ENCODE measurements at regions not wholly inside any gene's neighbourhood (a gene's known extent, or its start where the extent isn't known, plus 50 kb on each side); places are given as distances from the start of the nearest gene placed in this dataset.

- no peak for TF ChIP-seq CTCF (IDR thresholded peaks at IDR 0.05 in 2 of 3, conservative IDR thresholded peaks at IDR 0.05 in 1 of 3; ENCODE audit: borderline replicate concordance in 1 of 3, insufficient read depth in 1 of 3, low read depth in 2 of 3, low read length in 2 of 3)
- TF ChIP-seq FOSL1 (IDR thresholded peaks at IDR 0.05; ENCODE audit: low read depth), result no peak
- no peak for TF ChIP-seq ATF3 (IDR thresholded peaks at IDR 0.05)
- no peak for TF ChIP-seq MAX (IDR thresholded peaks at IDR 0.05)
- TF ChIP-seq ZNF274 (IDR thresholded peaks at IDR 0.05; ENCODE audit: low read depth, low read length), result no peak
- no peak for TF ChIP-seq EZH2 (IDR thresholded peaks at IDR 0.05)
These were observed 296.0 kb upstream of the SP4 start (continued) for GRCh38 chr7:21131897-21132296.

GRCh38 chr7:21134631-21135030, 293.3 kb upstream of the SP4 start:
- Histone ChIP-seq H2AFZ (ENCODE audit: low read depth, low read length, poor library complexity, severe bottlenecking) (no peak overlapping the region), H3K27ac (ENCODE audit: low read depth, low read length) (no peak overlapping the region), H3K4me1 (ENCODE audit: control insufficient read depth in 1 of 2, insufficient read depth in 2 of 2, low read length in 2 of 2) (no peaks in the 10 kb centered on the region), H3K9me3 (ENCODE audit: control insufficient read depth in 1 of 2, insufficient read depth in 1 of 2, low read depth in 1 of 2, low read length in 2 of 2) (no peaks in the 10 kb centered on the region), H4K20me1 (ENCODE audit: insufficient read depth) (no peaks in the 10 kb centered on the region), H3K4me2 (ENCODE audit: low read length) (no peak overlapping the region), H3K9me2 (ENCODE audit: insufficient read depth) (no peaks in the 10 kb centered on the region), H3K36me3 (ENCODE audit: control insufficient read depth in 1 of 2, insufficient read depth in 2 of 2, low read length in 2 of 2) (no peaks in the 10 kb centered on the region), H3K4me3 (replicated peaks in 1 of 2; ENCODE audit: low read depth in 1 of 2, low read length in 2 of 2) (no peak overlapping the region), H3K79me2 (ENCODE audit: insufficient read depth, low read length) (no peaks in the 10 kb centered on the region), H3K9ac (ENCODE audit: low read length) (no peak overlapping the region), H3K27me3 (ENCODE audit: insufficient read depth, low read length) (no peaks in the 10 kb centered on the region)
- no peak for TF ChIP-seq SP1 (IDR thresholded peaks at IDR 0.05; ENCODE audit: low read depth)
- no peak for TF ChIP-seq TCF7L2 (IDR thresholded peaks at IDR 0.05; ENCODE audit: borderline replicate concordance, extremely low read depth, insufficient read depth, insufficient read length)
- no peak for TF ChIP-seq ELF1 (IDR thresholded peaks at IDR 0.05; ENCODE audit: borderline replicate concordance, low read depth)
- no peak for TF ChIP-seq RAD21 (IDR thresholded peaks at IDR 0.05; ENCODE audit: low read depth)
- TF ChIP-seq MAX (IDR thresholded peaks at IDR 0.05), result no peak
- TF ChIP-seq EZH2phosphoT487 (IDR thresholded peaks at IDR 0.05; ENCODE audit: borderline replicate concordance), result no peak
- no peak for TF ChIP-seq CTCF (IDR thresholded peaks at IDR 0.05 in 2 of 3, conservative IDR thresholded peaks at IDR 0.05 in 1 of 3; ENCODE audit: borderline replicate concordance in 1 of 3, insufficient read depth in 1 of 3, low read depth in 2 of 3, low read length in 2 of 3)
- TF ChIP-seq SRF (IDR thresholded peaks at IDR 0.05; ENCODE audit: low read depth), result no peak
- no peak for TF ChIP-seq ZNF274 (IDR thresholded peaks at IDR 0.05; ENCODE audit: low read depth, low read length)
- TF ChIP-seq SIN3A (IDR thresholded peaks at IDR 0.05; ENCODE audit: low read depth), result no peak
- no peak for TF ChIP-seq YY1 (IDR thresholded peaks at IDR 0.05; ENCODE audit: extremely low read depth, insufficient replicate concordance, low read depth, low read length)
- TF ChIP-seq ZBTB33 (IDR thresholded peaks at IDR 0.05; ENCODE audit: extremely low read depth, insufficient replicate concordance, low read length), result no peak
- TF ChIP-seq CEBPB (IDR thresholded peaks at IDR 0.05; ENCODE audit: low read depth), result no peak
- no peak for TF ChIP-seq ATF3 (IDR thresholded peaks at IDR 0.05)
- no TSS peak for BruUV-seq (replicated peaks)
- intact Hi-C loops (cut with micrococcal nuclease), result no loop called here
- ATAC-seq (no peak), DNase-seq (ENCODE audit: low read depth, low spot score) (no peak)
- ChIA-PET RAD21 (ENCODE audit: low non-redundant PET in 1 of 2, low total read pairs in 2 of 2, uncharacterized antibody in 2 of 2, unreplicated experiment in 2 of 2) (no interaction called here), CTCF (no interaction called here), POLR2A (no interaction called here)

Measured in HCT116 (cell line).